GM19438 (cell line): ENCODE measurements at regions not wholly inside any gene's neighbourhood (a gene's known extent, or its start where the extent isn't known, plus 50 kb on each side); places are given as distances from the start of the nearest gene placed in this dataset.

Experiments
- ATAC-seq: cut with Tn5 transposase; IDR thresholded peaks from one replicate; pipeline ENCODE4 v1.9.1; 2021; ENCODE audit warnings: low read depth; ENCODE audit not compliant: unreplicated experiment

DNA sequence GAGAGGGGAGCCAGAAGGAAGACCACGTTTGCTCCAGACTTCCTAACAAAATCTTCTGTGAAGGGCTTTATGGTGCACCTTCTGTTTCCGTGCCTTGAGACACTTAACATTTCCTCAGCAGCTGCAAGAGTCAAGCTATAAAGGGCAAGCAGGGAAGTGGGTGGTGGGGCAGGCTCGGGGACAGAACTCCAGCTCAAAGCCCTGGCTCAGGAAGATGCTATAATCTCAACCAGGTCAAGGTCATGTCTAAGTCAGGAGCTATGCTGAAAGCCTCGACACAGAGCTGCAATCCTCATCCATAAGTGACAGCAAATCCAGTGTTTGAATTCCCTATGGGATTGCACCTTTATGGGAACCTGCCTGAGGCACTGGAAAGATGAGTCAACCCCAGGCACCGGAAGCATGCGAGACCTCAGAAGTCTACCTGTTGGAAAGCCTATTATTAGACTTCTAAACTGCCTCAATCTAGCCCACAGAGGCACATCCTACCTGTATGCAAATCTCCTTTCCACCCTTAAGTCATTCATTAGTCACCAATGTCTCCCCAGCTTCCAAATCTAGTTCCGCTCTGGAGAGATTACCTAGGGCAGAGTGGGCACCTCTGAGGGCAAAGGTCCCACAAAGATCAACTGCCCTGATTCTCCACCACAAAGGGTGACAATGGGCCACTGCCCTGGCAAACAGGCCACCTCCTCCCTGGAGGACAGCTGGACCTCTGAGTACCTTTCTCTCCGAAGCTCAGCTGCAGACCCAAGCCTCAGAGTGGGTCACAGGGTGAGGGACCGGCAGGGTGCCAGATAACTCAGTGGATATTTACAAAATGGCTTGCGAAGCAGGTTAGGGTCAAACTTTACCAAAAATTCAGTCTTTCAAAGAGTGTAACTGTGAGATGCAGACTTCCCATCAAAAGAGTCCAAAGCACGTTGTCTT is 287.0 kb downstream of the CDC5L start:
- ATAC-seq = no peak

DNA sequence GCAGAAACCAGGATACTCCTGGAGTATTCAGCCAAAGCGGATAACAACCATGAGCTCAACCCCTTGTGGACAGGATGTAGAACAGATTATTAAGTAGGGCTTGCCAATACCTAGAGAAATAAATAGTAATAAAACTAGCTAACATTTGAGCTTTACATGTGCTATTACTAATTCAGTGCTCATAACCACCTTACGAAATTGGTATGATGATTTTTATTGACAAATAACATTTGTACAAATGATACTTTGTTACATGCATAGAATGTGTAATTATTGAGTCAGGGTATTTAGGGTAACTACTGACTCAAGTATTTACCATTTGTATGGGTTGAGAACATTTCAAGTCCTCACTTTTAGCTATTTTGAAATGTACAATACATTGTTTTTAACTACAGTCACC is 287.9 kb downstream of the CDC5L start:
- no peak for ATAC-seq

DNA sequence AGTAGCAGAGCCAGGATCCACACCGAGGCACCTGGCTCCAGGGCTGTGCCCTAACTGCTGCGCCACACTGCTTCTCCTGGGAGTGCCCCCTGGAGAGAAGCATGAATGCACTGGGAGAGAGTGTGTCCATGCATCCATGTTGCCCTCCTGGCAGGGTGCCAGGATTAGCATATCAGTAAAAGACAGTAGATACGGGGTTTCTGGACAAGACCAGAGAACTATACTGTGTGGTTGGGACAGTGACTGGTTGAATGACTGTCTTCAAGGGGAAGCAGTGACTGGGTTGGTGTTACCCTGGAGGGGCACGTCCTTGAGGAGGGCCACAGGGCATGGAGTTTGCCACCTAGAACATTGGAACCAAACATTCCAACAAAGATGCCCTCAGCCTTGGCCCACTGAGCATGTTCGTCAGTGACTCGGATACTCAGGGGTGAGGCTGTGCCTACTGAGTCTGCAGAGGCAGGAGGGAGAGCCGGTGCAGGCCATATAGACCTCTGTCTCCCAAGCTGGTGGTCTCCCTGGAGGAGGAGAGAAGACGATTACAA is 288.8 kb downstream of the CDC5L start:
- ATAC-seq = no peak

DNA sequence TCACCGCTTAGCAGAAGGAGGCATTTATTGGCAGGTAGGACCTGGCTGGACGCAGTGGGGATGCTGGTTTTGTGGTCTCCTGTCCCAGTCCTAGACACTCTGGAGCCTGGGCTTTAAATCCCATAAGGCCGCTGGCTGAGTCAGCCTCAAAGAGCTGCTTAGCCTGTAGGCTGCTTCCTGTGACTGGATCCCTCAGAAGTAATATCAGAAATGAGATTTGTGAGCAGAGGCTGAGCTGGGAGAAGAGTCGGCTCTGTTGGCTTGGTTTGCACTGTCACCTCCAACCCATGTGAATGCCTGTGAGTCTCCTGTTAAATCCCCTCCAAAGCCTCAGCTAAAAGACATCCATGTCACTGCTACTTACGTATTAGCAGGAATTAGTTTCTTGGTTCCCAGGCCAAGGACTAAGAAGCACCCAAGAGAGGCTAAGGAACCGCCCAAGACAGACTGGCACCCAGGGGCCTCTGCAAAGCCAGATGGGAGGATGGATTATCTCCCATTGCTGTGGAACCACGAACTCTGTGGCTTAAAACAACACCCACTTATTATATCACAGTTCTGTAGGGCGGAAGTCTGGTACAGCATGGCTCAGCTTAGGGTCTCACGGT is 289.4 kb downstream of the CDC5L start:
- ATAC-seq = no peak

DNA sequence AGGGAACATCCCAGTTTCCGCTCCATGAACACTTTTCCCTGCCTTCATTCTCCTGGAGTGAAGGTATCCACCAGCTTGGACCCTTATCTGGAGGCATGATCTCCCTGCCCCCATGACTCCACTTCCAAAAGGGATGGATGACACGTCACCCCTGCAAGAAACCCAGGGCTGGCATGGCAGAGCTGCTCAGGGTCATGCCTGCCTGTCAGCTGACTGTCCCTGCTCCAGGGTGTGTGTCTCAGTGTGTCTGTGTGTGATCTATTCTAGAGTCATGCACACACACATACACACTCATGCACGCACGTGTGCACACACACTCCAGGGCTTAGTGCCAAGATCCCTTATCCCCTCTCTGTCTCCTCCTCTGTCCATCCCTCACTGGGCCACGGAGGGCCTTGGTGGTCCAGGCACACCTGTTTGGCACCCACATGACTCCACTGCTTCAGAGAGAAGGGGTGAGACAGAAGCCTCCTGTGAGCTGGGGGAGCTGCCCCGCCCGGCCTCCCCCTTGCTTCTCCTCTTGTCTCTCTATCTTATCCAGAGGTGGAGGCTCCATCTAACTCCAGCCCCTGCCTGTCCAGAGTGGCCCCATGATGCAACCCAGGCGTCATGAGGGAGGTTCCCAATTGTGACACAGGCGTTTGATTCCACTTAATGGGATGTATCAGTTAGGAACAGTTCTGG is 290.9 kb downstream of the CDC5L start:
- no peak for ATAC-seq

DNA sequence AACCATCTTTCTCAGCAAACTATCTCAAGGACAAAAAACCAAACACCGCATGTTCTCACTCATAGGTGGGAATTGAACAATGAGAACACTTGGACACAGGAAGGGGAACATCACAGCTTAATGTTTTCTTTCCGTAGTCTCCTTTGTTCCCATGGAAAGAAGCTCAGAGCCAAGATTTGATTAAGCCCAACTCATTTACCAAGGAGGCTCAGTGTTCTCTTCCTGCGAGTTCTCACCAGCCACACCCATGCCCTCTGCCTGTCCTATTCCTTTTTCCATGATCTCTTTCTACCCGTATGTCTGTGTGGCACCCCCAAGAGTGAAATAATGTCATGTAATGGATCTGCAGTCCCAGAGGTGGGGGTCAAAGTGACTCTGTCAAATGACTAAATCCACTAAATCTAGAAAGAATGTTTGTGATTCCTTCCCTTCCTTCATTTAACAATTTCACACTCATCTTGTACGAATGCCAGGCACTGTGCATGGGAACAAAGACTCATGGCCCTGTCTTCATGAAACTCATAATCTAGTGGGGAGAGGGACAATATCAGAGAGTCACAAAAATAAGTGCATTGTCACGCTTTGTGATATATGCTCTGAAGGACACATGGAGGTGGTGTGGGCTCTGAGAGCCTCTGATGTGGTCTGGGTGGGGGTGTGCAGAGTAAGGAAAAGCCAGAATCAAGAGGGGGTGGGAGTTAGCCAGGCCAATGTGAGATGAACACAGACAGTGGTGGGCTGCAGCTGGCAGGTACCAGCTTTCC is 292.1 kb downstream of the CDC5L start:
- no peak for ATAC-seq

DNA sequence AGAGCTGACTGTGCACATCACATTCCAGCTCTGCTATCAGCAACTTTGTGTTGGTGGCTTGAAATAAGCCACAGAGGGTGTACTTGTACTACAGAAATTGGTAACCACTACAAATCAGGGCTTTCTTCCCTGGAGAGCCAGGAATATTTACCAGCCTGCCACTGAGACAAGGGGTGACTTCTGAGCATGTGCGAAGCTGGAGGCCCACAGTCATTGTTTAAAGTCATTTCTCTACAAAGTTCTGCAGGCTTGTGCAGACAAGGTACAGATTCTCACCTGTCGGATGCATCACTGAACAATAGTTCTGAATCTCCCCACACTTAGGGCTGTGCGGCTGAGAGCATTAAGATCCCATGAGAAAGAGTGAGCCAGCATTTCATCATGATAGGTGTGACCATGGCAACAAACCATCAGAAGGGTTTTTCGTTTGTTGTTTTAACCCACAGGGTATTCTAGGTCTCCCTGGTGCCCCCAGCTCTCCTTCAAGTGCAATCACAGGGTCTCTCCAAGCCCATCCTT is 292.8 kb downstream of the CDC5L start:
- ATAC-seq = no peak

DNA sequence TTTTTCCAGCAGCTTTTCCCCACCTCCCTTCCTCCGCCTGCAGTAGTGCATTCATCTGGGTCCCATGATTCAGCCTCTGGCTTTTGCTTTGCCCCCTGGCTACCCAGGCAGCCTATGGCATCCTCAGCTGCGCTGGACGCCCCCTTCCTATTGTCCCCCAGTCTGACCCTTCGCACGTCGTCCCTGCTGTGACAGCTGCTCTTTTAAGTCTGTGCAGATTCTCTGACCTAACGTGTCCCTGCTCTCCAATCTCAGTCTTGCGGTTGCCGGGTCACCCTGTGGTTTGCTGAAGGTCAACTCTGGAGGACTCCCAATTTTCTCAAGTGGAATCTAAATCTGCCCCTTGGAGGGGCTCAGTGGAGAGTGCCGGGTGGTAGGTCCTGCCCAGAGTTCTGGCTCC is 294.3 kb downstream of the CDC5L start:
- no peak for ATAC-seq

DNA sequence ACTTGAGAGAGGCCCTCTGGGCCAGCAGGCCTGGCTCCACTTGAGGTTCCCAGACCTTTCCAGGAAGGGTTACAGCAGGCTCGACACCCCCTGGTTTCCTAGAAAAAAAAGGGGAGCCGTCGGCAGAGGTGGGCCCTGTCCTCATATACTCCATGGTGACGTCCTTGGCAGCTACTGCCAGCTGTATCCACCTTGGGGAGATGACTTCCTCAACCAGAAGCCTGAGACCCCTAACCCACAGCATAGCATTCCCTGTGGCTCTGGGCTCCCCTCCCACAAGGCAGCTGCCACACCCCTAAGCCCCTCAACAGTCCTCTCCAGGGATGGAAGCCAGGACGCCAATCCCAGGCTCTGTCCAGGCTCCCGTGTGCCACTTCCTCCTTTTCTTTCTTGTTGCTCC is 294.8 kb downstream of the CDC5L start:
- no peak for ATAC-seq

DNA sequence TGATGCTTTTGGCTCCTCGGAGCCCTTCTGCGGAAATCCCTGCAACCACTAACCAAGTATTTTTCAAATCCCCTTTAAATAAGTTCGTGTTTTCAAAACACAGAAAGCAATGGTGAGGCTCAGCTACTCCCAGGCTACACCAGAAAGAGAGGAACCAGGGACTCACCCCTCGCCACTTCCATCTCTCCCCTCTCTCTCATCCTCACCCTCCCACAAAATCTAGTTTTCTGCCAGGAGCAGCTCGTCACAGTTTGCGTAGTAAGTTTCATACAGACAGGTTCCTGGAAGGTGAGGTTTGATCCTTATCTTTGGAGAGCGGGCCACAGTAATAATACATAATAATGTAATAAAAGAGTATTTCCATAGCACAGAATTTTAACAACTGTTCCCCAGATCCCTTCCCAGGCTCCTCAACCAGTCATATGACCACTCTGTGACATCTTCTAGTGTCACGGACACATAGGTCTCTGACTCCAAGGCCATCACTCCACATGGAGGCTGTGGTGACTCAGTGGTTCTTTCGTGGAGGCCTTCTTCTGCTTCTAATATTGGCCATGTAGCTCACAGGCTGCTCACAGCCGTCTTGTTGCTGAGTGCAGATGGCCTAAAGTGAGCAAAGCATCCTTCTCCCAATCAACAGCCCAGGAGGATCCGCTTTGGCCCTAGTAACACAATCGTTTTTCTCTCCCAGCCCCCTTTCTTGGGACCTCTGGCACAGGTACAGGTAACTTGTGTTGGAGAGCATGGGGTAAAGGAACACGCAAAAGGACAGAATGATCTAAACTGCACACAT is 295.7 kb downstream of the CDC5L start:
- ATAC-seq = no peak

DNA sequence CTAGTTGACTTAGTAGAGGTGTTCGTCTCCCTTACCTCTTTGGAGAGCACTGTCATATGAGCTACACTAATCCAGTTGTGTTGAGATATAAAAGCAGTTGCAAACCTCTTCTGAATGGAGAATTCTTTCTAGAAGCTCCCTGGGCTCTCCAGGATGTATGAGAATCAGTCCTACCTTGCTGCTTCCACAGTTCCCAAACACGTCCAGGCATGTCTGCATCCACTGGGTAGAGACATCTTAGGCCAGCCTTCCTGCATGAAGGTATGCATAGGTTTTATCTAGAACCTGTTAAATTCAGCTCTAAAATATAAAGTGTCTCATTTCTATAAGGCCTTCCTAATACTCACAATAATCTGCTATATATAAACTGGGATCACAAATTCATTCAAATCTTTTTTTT is 297.7 kb downstream of the CDC5L start:
- ATAC-seq = no peak

DNA sequence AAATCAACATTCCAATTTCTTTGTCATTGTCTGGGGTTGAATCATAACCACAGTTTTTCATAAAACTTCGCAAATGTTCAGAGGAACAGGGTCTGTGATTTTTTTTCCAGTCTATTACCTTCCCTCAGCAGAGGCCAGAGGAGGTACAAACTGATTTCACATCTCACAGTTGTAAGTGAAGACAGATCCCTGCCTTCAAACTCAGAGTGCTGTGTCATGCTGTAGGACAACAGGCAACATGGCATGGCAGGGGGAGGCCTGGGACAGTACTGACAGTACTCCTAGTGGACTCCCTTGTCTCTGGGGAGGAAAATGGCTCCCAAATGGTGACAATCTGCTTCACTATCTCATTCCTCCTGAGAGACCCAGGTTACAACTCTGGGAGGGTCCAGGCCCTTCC is 308.6 kb downstream of the CDC5L start:
- ATAC-seq = no peak

DNA sequence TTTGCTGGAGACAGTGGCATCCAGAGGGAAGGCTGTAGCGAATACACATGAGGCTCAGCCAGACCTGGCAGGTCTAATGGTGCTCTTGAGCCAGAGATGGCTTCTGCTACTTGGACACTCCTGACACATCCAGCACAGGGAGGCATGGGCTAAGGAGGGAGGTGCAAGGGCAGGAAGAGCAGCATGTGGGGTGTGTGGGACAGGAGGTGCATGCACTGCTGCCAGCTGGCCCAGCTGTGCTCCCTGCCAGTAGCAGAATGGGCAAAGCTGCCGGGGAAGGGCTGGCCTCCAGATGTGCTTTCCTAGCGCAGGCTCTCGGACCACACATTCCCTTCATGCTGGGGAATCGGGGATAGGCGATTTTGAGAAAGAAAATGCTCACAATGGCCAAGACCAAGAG is 309.2 kb downstream of the CDC5L start:
- ATAC-seq = no peak

DNA sequence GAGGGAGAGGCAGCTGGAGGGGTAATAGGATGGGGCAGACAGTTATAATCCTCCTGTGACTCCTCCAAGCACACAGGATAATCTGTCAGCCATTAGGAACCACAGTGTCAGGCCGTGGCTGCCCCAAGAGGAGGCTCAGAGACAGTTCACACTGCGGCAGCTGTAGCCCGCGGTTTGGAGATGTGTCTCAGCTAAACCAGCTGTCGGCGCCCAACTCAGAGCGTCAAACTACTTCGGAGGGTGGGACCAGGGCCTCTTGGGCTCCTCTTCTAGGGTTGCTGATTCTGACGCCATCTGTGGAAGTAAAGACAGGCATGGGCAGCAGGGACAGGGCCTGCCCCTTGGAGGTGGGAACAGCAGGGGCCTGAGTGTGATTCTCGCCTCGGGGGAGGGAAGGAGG is 309.8 kb downstream of the CDC5L start:
- no peak for ATAC-seq

DNA sequence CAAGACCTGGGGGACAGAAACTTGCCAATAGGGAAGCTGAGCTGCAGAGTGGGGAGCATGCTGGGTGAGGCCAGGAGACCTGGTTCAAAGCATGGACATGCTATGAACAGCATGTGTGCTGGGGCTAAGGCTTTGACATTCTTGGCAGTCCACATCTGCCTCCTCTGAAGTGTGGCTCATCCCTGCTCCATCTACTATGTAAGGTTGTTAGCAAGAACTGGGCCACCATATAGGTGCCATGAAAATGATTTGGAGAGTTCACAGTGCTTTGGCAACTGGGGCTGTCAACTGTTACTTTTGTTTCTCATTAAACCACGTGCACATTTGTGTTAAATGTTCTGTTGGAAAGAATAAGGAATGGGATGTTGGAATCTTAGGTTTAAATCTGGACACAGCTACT is 311.1 kb downstream of the CDC5L start:
- ATAC-seq = no peak

DNA sequence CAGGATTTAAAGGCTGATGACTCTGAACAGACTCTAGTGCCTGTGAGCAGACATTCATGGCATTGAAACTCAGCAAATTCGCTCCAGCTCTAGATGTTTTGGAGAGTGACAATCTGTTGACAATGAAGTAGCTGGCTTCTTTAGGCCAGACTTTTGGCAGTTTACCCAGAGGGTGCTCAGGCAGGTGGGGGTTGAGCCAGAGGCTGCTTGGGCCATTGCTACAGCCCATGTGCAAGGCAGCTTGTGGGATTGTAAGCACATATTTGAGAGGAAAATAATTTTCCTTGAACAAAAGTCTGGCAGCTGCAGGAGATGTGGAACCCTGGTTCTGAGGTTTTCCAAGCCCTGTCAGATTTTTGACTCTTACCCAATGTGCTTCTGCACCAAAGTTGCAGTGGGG is 311.6 kb downstream of the CDC5L start:
- ATAC-seq = no peak

DNA sequence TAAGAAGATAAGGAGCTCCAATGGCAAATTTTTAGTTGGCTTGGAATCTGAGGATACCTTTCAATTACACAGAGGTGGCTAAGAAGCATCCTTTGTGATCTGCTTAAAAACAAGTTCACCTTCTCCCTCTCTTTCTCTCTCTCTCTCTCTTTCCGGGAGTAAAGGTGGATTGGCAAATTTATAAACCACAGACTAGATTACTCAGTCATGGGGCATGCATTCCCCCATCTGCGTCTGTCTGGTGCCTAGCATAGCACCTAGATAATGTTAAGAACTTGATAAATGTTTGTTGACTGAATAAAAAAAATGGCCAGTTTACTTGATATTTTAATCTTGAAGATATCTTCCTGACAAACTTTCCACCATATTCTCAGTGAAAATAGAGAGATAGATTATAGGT is 312.3 kb downstream of the CDC5L start:
- ATAC-seq = no peak

DNA sequence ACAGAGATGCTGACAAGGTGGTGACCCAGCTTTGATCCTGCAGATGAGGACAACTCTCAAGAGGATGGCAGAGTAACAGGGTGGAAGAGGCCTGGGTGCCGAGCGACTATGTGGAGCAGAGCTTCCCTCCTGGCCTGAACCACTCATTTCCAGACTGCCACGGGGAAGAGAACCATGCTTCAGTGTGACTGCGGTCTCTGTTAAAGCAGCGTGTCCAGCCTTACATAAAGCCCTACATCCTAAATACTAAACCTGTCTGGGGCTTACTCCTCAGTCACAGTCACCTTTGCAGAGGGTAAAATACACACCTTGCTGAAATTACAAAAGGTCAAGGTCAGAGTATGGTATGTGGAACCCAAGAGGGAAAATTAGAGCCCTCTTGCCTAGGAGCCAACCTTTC is 312.9 kb downstream of the CDC5L start:
- no peak for ATAC-seq

DNA sequence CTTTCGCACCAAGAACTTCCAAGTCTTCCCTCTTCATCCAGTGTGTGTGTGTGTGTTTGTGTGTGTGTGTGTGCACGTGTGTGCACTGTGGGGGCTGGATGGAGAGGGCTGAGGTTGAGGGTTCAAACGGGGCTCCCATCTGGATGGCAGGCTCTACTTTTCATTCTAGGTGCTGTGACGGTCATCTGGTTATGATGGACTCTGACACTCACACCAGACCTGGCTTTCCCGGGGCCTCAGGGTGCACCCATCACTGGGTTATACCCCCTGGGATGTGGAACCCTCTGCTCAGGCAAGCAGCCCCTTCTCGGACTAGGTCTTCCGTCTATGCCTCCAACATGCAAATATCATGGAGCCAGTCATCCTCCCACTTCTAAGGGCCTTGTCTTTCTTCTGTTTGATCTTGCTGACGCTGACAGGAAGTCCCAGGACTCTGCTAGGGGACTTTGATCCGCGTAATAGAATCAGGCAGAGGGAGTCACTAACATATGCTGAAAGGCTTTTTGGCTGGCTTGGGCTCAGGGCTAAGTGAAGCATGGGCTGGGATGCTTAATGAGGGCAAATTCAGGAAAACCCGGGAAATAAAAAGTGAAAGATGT is 313.6 kb downstream of the CDC5L start:
- ATAC-seq = no peak
